KMS-11 (cell line): ENCODE measurements at regions not wholly inside any gene's neighbourhood (a gene's known extent, or its start where the extent isn't known, plus 50 kb on each side); places are given as distances from the start of the nearest gene placed in this dataset.

ENCODE experiments used
- H2AFZ ChIP-seq: fragments of 200-600 bp; sonication (generic); 2 replicates; pipeline ENCODE4 v1.6.1; 2016; ENCODE audit warnings: antibody characterized with exemption, mixed run types, low read depth
- H3K27ac ChIP-seq: fragments of 200-600 bp; sonication (generic); 2 replicates; pipeline ENCODE4 v1.6.1; 2016; ENCODE audit warnings: mild to moderate bottlenecking, mixed run types
- H3K27me3 ChIP-seq: fragments of 200-600 bp; sonication (generic); 2 replicates; pipeline ENCODE4 v1.6.1; 2017; ENCODE audit warnings: mild to moderate bottlenecking, low read depth, mixed run types, moderate library complexity; ENCODE audit not compliant: insufficient read depth
- H3K36me3 ChIP-seq: fragments of 200-600 bp; sonication (generic); 2 replicates; pipeline ENCODE4 v1.6.1; 2017; ENCODE audit warnings: mild to moderate bottlenecking, mixed run types; ENCODE audit not compliant: insufficient read depth
- H3K4me1 ChIP-seq: fragments of 200-600 bp; sonication (generic); 2 replicates; pipeline ENCODE4 v1.6.1; 2016; ENCODE audit warnings: mild to moderate bottlenecking, low read depth, mixed run types; ENCODE audit not compliant: poor library complexity, severe bottlenecking
- H3K4me2 ChIP-seq: fragments of 200-600 bp; sonication (generic); 2 replicates; pipeline ENCODE4 v1.7.0; 2016; ENCODE audit warnings: mild to moderate bottlenecking, mixed run types
- H3K4me3 ChIP-seq: fragments of 200-600 bp; sonication (generic); IDR thresholded peaks from 2 replicates; pipeline ENCODE4 v1.6.1; 2017; ENCODE audit warnings: low read depth, low read length, mixed read lengths; ENCODE audit not compliant: insufficient read depth
- H3K79me2 ChIP-seq: fragments of 200-600 bp; sonication (generic); 2 replicates; pipeline ENCODE4 v1.6.1; 2016; ENCODE audit warnings: low read depth, mixed run types; ENCODE audit not compliant: insufficient read depth
- H3K9ac ChIP-seq: fragments of 200-600 bp; sonication (generic); 2 replicates; pipeline ENCODE4 v1.6.1; 2016; ENCODE audit warnings: mild to moderate bottlenecking, mixed run types
- H4K20me1 ChIP-seq: fragments of 200-600 bp; sonication (generic); 2 replicates; pipeline ENCODE4 v1.6.1; 2016; ENCODE audit warnings: mild to moderate bottlenecking, mixed run types; ENCODE audit not compliant: insufficient read depth
- TF ChIP-seq, protein P1 (sequence below): fragments of 200-600 bp; sonication (generic); conservative IDR thresholded peaks from 2 replicates; pipeline ENCODE4 v1.6.1; 2017; ENCODE audit warnings: low read depth, mild to moderate bottlenecking, antibody characterized with exemption, low read length, moderate library complexity, mixed read lengths

DNA sequence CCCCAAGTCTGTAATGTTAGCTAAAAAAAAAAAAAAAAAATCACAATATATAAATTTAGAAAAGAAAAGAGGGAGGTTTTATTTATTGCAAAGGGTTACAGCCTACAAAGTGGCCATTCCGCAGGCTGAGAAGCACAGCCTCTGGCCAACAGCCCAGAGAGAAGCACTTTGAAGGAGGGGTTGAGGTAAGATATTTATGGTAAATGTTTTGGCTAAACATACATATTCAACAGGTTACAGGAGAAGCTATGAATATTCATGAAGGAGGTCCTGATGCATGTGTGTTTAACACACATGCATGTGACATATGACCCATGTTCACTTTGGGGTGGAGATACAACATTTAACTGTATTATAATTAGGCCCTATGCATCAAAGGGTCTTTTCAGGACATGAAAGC, 158.5 kb downstream of the TMEM114 start:
- Histone ChIP-seq H3K4me3 (no peak overlapping the region), H2AFZ (no peak overlapping the region), H3K27me3 (no peaks in the 10 kb centered on the region), H3K36me3 (no peaks in the 10 kb centered on the region), H3K4me2 (no peak overlapping the region), H3K27ac (no peak overlapping the region), H3K9ac (no peak overlapping the region), H3K4me1 (no peaks in the 10 kb centered on the region), H4K20me1 (no peaks in the 10 kb centered on the region), H3K79me2 (no peaks in the 10 kb centered on the region)
- TF ChIP-seq, protein P1, sequence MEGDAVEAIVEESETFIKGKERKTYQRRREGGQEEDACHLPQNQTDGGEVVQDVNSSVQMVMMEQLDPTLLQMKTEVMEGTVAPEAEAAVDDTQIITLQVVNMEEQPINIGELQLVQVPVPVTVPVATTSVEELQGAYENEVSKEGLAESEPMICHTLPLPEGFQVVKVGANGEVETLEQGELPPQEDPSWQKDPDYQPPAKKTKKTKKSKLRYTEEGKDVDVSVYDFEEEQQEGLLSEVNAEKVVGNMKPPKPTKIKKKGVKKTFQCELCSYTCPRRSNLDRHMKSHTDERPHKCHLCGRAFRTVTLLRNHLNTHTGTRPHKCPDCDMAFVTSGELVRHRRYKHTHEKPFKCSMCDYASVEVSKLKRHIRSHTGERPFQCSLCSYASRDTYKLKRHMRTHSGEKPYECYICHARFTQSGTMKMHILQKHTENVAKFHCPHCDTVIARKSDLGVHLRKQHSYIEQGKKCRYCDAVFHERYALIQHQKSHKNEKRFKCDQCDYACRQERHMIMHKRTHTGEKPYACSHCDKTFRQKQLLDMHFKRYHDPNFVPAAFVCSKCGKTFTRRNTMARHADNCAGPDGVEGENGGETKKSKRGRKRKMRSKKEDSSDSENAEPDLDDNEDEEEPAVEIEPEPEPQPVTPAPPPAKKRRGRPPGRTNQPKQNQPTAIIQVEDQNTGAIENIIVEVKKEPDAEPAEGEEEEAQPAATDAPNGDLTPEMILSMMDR = no peak

DNA sequence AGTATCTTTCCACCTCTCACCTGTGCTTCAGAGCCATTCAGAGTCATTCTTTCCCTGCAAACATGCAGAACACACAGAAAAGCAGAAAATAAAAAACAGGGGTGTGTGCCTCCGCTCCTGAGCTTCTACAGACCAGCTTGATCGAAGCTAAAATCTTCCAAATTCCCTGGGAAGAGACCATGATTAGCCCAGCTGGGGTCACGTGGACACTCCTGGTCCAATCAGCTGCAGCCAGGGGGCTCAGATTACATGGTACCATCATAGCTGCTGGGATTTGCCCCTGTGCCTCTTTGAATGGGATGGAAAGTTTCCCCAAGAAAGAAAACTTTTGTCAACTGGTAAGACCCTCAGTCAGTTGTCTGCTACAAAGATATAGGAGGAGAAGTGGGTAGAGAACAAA, 159.9 kb downstream of the TMEM114 start:
- Histone ChIP-seq H3K4me1 (no peaks in the 10 kb centered on the region), H3K9ac (no peak overlapping the region)

DNA sequence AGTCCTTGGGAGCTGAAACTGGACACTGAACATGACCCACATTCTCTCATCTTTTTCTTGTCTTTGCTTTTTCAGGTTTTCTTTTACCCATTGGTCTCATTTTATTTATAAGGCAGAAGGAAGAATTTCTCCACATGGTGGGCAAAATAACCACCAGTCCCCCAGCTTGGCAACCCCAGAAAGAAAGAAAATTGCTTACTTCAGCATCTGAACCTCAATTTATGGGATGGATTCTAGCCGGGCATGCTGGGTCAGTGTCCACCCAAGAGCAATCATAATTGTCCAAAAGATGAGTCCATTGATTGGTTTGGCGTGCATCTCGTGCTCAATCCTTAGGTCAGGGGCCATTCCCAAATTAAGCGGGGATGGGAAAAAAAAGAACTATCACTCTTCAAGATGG, 163.7 kb downstream of the TMEM114 start:
- Histone ChIP-seq H2AFZ (no peak overlapping the region), H4K20me1 (no peaks in the 10 kb centered on the region), H3K27ac (no peak overlapping the region), H3K79me2 (no peaks in the 10 kb centered on the region), H3K4me1 (no peaks in the 10 kb centered on the region), H3K4me3 (no peak overlapping the region), H3K36me3 (no peaks in the 10 kb centered on the region), H3K9ac (no peak overlapping the region), H3K4me2 (no peak overlapping the region), H3K27me3 (no peaks in the 10 kb centered on the region)
- TF ChIP-seq, protein P1 = no peak

More for the DNA sequence above, 159.9 kb downstream of the TMEM114 start:
- Histone ChIP-seq H4K20me1 (no peaks in the 10 kb centered on the region), H3K4me2 (no peak overlapping the region), H3K4me3 (no peak overlapping the region), H2AFZ (no peak overlapping the region), H3K36me3 (no peaks in the 10 kb centered on the region), H3K27ac (no peak overlapping the region), H3K27me3 (no peaks in the 10 kb centered on the region), H3K79me2 (no peaks in the 10 kb centered on the region)
- TF ChIP-seq, protein P1 = no peak

DNA sequence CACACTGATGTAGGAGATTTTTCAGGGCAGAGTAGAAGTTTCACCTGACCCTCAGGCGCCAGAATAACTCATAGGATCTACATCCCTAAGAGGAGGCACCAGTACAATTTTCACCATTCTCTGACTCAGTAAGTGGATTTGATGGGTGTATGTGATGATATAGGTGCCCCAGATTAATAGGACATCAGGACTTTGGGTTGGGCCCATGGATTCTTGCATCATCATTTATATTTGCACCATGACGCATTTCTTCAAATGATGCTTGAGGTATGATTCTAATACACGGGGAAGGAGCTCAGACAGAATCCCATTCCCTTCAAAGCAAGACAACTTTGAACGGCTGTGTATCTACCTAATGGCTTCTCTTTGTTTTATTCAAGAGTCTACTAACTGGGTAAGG, 173.2 kb downstream of the TMEM114 start:
- no peaks in the 10 kb centered on the region for H3K4me1 ChIP-seq
- TF ChIP-seq, protein P1 = no peak
- H3K27me3 ChIP-seq = no peaks in the 10 kb centered on the region
- H3K9ac ChIP-seq = no peak overlapping the region
- H2AFZ ChIP-seq = no peak overlapping the region
- H4K20me1 ChIP-seq = no peaks in the 10 kb centered on the region
- no peak overlapping the region for H3K4me2 ChIP-seq
- H3K79me2 ChIP-seq = no peaks in the 10 kb centered on the region
- no peaks in the 10 kb centered on the region for H3K36me3 ChIP-seq
- no peak overlapping the region for H3K27ac ChIP-seq
- H3K4me3 ChIP-seq = no peak overlapping the region
